WTC11 (cell line): ENCODE measurements at regions not wholly inside any gene's neighbourhood (a gene's known extent, or its start where the extent isn't known, plus 50 kb on each side); places are given as distances from the start of the nearest gene placed in this dataset.

ENCODE experiments used
- ATAC-seq: fragments of 200-7000 bp; cut with Tn5 transposase; 2 replicates; pipeline ENCODE4 v1.10.0; 2021; ENCODE audit warnings: mild to moderate bottlenecking, moderate library complexity
- CTCF ChIA-PET: fragments of 300-600 bp; sonication (Branson Sonifier 250); formaldehyde crosslinking; loops from one replicate; lab custom pipeline; 2021; ENCODE audit warnings: antibody characterized with exemption; lab: Charles Lee
- POLR2A ChIA-PET: fragments of 350-600 bp; sonication (Branson Sonifier 250); formaldehyde crosslinking; loops from one replicate; lab custom pipeline; 2021; ENCODE audit warnings: antibody characterized with exemption; lab: Charles Lee
- DNase-seq: peaks from one replicate; pipeline ENCODE4 v3.0.0; 2021; ENCODE audit warnings: low spot score
- H3K27ac Mint-ChIP-seq: 2 replicates; pipeline ENCODE4 v1.8.0; 2021; ENCODE audit warnings: mixed read lengths
- H3K27me3 Mint-ChIP-seq: 2 replicates; pipeline ENCODE4 v1.8.0; 2021; ENCODE audit warnings: low read depth, mild to moderate bottlenecking, moderate library complexity, mixed read lengths
- H3K36me3 Mint-ChIP-seq: 2 replicates; pipeline ENCODE4 v1.8.0; 2021; ENCODE audit warnings: mixed read lengths
- H3K4me1 Mint-ChIP-seq: 2 replicates; pipeline ENCODE4 v1.8.0; 2022; ENCODE audit warnings: mixed read lengths
- H3K4me3 Mint-ChIP-seq: 2 replicates; pipeline ENCODE4 v1.8.0; 2021; ENCODE audit warnings: mild to moderate bottlenecking, moderate library complexity, mixed read lengths
- H3K9me3 Mint-ChIP-seq: 2 replicates; pipeline ENCODE4 v1.8.0; 2021; ENCODE audit warnings: mixed read lengths
- ARID4B ChIP-seq: sonication (generic); formaldehyde crosslinking; IDR thresholded peaks from 2 replicates; pipeline ENCODE4 v1.8.0; 2023; ENCODE audit warnings: missing genetic modification reagents, mild to moderate bottlenecking, borderline replicate concordance
- CREM ChIP-seq: sonication (generic); formaldehyde crosslinking; IDR thresholded peaks from 2 replicates; pipeline ENCODE4 v1.8.1; 2022; ENCODE audit warnings: mild to moderate bottlenecking, missing genetic modification reagents, moderate library complexity
- E2F4 ChIP-seq: sonication (generic); formaldehyde crosslinking; IDR thresholded peaks from 2 replicates; pipeline ENCODE4 v1.8.1; 2022; ENCODE audit warnings: low read depth, mild to moderate bottlenecking, moderate library complexity, missing genetic modification reagents, borderline replicate concordance
- ELF4 ChIP-seq: sonication (generic); formaldehyde crosslinking; IDR thresholded peaks from 2 replicates; pipeline ENCODE4 v1.8.1; 2022; ENCODE audit warnings: low read depth, mild to moderate bottlenecking, moderate library complexity, missing genetic modification reagents
- ESRRA ChIP-seq: sonication (generic); formaldehyde crosslinking; IDR thresholded peaks from 2 replicates; pipeline ENCODE4 v1.8.1; 2022; ENCODE audit warnings: mild to moderate bottlenecking, missing genetic modification reagents, borderline replicate concordance
- FOXK1 ChIP-seq: sonication (generic); formaldehyde crosslinking; IDR thresholded peaks from 2 replicates; pipeline ENCODE4 v1.8.0; 2022; ENCODE audit warnings: mild to moderate bottlenecking, moderate library complexity, missing genetic modification reagents
- FOXP1 ChIP-seq: sonication (generic); formaldehyde crosslinking; IDR thresholded peaks from 2 replicates; pipeline ENCODE4 v1.8.0; 2022; ENCODE audit warnings: missing genetic modification reagents, mild to moderate bottlenecking, moderate library complexity, borderline replicate concordance
- GRHL2 ChIP-seq: fragments of 250-450 bp; sonication (Bioruptor Pico); IDR thresholded peaks from 2 replicates; pipeline ENCODE4 v1.8.0; 2022; ENCODE audit warnings: mild to moderate bottlenecking, moderate library complexity; ENCODE audit not compliant: insufficient replicate concordance, severe bottlenecking
- HMGA2 ChIP-seq: fragments of 250-450 bp; sonication (Bioruptor Pico); IDR thresholded peaks from 2 replicates; pipeline ENCODE4 v1.4.0; 2021; ENCODE audit warnings: mild to moderate bottlenecking, moderate library complexity
- IRF1 ChIP-seq: sonication (generic); formaldehyde crosslinking; IDR thresholded peaks from 2 replicates; pipeline ENCODE4 v1.8.0; 2023; ENCODE audit warnings: missing genetic modification reagents
- JUN ChIP-seq: sonication (generic); formaldehyde crosslinking; IDR thresholded peaks from 2 replicates; pipeline ENCODE4 v1.8.0; 2023; ENCODE audit warnings: mild to moderate bottlenecking, missing genetic modification reagents
- NR1H2 ChIP-seq: sonication (generic); formaldehyde crosslinking; IDR thresholded peaks from 2 replicates; pipeline ENCODE4 v1.9.0; 2021; ENCODE audit warnings: mild to moderate bottlenecking, moderate library complexity, missing genetic modification reagents
- RELA ChIP-seq: sonication (generic); formaldehyde crosslinking; IDR thresholded peaks from 2 replicates; pipeline ENCODE4 v1.8.1; 2022; ENCODE audit warnings: missing genetic modification reagents, mild to moderate bottlenecking, borderline replicate concordance
- SOX15 ChIP-seq: fragments of 250-450 bp; sonication (Bioruptor Pico); IDR thresholded peaks from 2 replicates; pipeline ENCODE4 v1.9.0; 2021; ENCODE audit warnings: mild to moderate bottlenecking
- TEAD4 ChIP-seq: sonication (generic); formaldehyde crosslinking; IDR thresholded peaks from 2 replicates; pipeline ENCODE4 v1.8.0; 2022; ENCODE audit warnings: mild to moderate bottlenecking, missing genetic modification reagents
- ZNF219 ChIP-seq: sonication (generic); formaldehyde crosslinking; IDR thresholded peaks from 2 replicates; pipeline ENCODE4 v1.8.0; 2023; ENCODE audit warnings: missing genetic modification reagents, mild to moderate bottlenecking, borderline replicate concordance
- ZNF263 ChIP-seq: sonication (generic); formaldehyde crosslinking; IDR thresholded peaks from 2 replicates; pipeline ENCODE4 v1.8.1; 2022; ENCODE audit warnings: low read depth, mild to moderate bottlenecking, moderate library complexity, missing genetic modification reagents
- ZNF512 ChIP-seq: sonication (generic); formaldehyde crosslinking; IDR thresholded peaks from 2 replicates; pipeline ENCODE4 v1.8.1; 2022; ENCODE audit warnings: missing genetic modification reagents, borderline replicate concordance
- ZSCAN18 ChIP-seq: fragments of 250-450 bp; sonication (Bioruptor Pico); IDR thresholded peaks from 2 replicates; pipeline ENCODE4 v2.1.2; 2022; ENCODE audit warnings: mild to moderate bottlenecking, moderate library complexity

- no peak overlapping the region for H3K4me3 Mint-ChIP-seq
- ChIA-PET POLR2A (interaction anchor here (0.6 kb wide), 1 partner anchor 206 kb away, joined by 3 read pairs; no protein-coding TSS in a partner anchor), CTCF (no interaction called here)
- ATAC-seq: peak; percentile 84
- no peak for DNase-seq
- TF ChIP-seq IRF1 (CRISPR knock-in tag) (no peak), FOXP1 (no peak), NR1H2 (CRISPR knock-in tag) (no peak), TEAD4 (CRISPR knock-in tag) (no peak), ARID4B (no peak), ZNF512 (CRISPR knock-in tag) (no peak), GRHL2 (CRISPR knock-in tag) (no peak), ZNF263 (CRISPR knock-in tag) (no peak), ELF4 (CRISPR knock-in tag) (no peak), ZNF219 (CRISPR knock-in tag) (no peak), ZSCAN18 (CRISPR knock-in tag) (no peak), ESRRA (CRISPR knock-in tag) (no peak), JUN (no peak), CREM (CRISPR knock-in tag) (no peak), RELA (no peak), FOXK1 (CRISPR knock-in tag) (no peak), E2F4 (CRISPR knock-in tag) (no peak), SOX15 (no peak), HMGA2 (CRISPR knock-in tag) (no peak)
- no peak overlapping the region for H3K27ac Mint-ChIP-seq
- peaks cover 2% of the 10 kb centered on the region; the same call in 1 of the 2 replicates for H3K9me3 Mint-ChIP-seq
- no peaks in the 10 kb centered on the region for H3K4me1 Mint-ChIP-seq
- no peaks in the 10 kb centered on the region for H3K27me3 Mint-ChIP-seq
- no peaks in the 10 kb centered on the region for H3K36me3 Mint-ChIP-seq
Observed at GRCh38 chr11:81839016-81839415, 894.6 kb downstream of the FAM181B start.
